HEK293 (cell line): ENCODE measurements at regions not wholly inside any gene's neighbourhood (a gene's known extent, or its start where the extent isn't known, plus 50 kb on each side); places are given as distances from the start of the nearest gene placed in this dataset.

ENCODE experiments used
- CTCF ChIA-PET: fragments of 350-600 bp; formaldehyde crosslinking; extraction: SDS; loops from one replicate; lab custom pipeline; 2021; ENCODE audit warnings: antibody characterized with exemption; lab: Yijun Ruan, JAX
- POLR2A ChIA-PET: fragments of 300-600 bp; formaldehyde crosslinking; extraction: SDS; loops from one replicate; lab custom pipeline; 2020; ENCODE audit warnings: antibody characterized with exemption, inconsistent platforms; lab: Yijun Ruan, JAX
- H3K27ac ChIP-seq: fragments of 200-500 bp; sonication (Bioruptor generic); 2 replicates; pipeline ENCODE4 v1.5.1; 2014; ENCODE audit warnings: low read depth, low read length, control low read depth, inconsistent platforms; ENCODE audit errors: extremely low read depth
- H3K36me3 ChIP-seq, 2 experiments: fragments of 200-500 bp in 1 of 2; sonication (Bioruptor generic) in 1 of 2; 1 replicate in 1 of 2; 2 replicates in 1 of 2; pipeline ENCODE4 v1.5.1; 2014 to 2017; ENCODE audit warnings: inconsistent platforms in 2 of 2, low read length in 2 of 2; ENCODE audit not compliant: control insufficient read depth in 2 of 2, insufficient read depth in 1 of 2
- H3K4me1 ChIP-seq: fragments of 200-500 bp; sonication (Bioruptor generic); 2 replicates; pipeline ENCODE4 v1.5.1; 2014; ENCODE audit warnings: mild to moderate bottlenecking, low read length, inconsistent platforms; ENCODE audit not compliant: control insufficient read depth, insufficient read depth
- H3K4me3 ChIP-seq: 2 replicates; pipeline ENCODE4 v1.5.1; 2011; ENCODE audit warnings: low read depth, mild to moderate bottlenecking, control low read depth, low read length, moderate library complexity
- H3K9me3 ChIP-seq: fragments of 200-500 bp; sonication (Bioruptor generic); 2 replicates; pipeline ENCODE4 v1.5.1; 2014; ENCODE audit warnings: low read depth, low read length, inconsistent platforms; ENCODE audit not compliant: control insufficient read depth, insufficient read depth
- CTCF ChIP-seq: fragments of 450-650 bp; formaldehyde crosslinking; IDR thresholded peaks from 2 replicates; pipeline ENCODE4 v1.5.1; 2016; ENCODE audit warnings: missing biosample characterization, missing genetic modification characterization
- EGR2 ChIP-seq: fragments of 450-650 bp; formaldehyde crosslinking; IDR thresholded peaks from 2 replicates; pipeline ENCODE4 v1.5.1; 2016; ENCODE audit warnings: low read depth, missing biosample characterization, missing genetic modification characterization
- GLI4 ChIP-seq: fragments of 450-650 bp; formaldehyde crosslinking; IDR thresholded peaks from 2 replicates; pipeline ENCODE4 v1.5.1; 2016; ENCODE audit warnings: missing biosample characterization, missing genetic modification characterization
- HOXC10 ChIP-seq: sonication (generic); formaldehyde crosslinking; IDR thresholded peaks from 2 replicates; pipeline ENCODE4 v1.8.1; 2023; ENCODE audit warnings: mild to moderate bottlenecking, missing genetic modification reagents
- IKZF3 ChIP-seq: fragments of 450-650 bp; IDR thresholded peaks from 2 replicates; pipeline ENCODE4 v1.5.0; 2018; ENCODE audit warnings: missing biosample characterization, mild to moderate bottlenecking, missing genetic modification characterization, moderate library complexity
- MYNN ChIP-seq: fragments of 450-650 bp; formaldehyde crosslinking; IDR thresholded peaks from 2 replicates; pipeline ENCODE4 v1.5.1; 2016; ENCODE audit warnings: missing biosample characterization, missing genetic modification characterization, borderline replicate concordance
- PRDM6 ChIP-seq: fragments of 450-650 bp; formaldehyde crosslinking; IDR thresholded peaks from 2 replicates; pipeline ENCODE4 v1.5.1; 2017; ENCODE audit warnings: missing biosample characterization, missing genetic modification characterization
- SALL2 ChIP-seq: fragments of 450-650 bp; formaldehyde crosslinking; IDR thresholded peaks from 2 replicates; pipeline ENCODE4 v1.5.0; 2017; ENCODE audit warnings: missing biosample characterization, mild to moderate bottlenecking, missing genetic modification characterization, borderline replicate concordance
- YY2 ChIP-seq: fragments of 450-650 bp; formaldehyde crosslinking; IDR thresholded peaks from 2 replicates; pipeline ENCODE4 v1.5.1; 2016; ENCODE audit warnings: missing biosample characterization, missing genetic modification characterization
- ZBTB48 ChIP-seq: fragments of 450-650 bp; formaldehyde crosslinking; IDR thresholded peaks from 2 replicates; pipeline ENCODE4 v1.5.1; 2016; ENCODE audit warnings: missing biosample characterization, missing genetic modification characterization
- ZBTB7A ChIP-seq: fragments of 450-650 bp; formaldehyde crosslinking; IDR thresholded peaks from 2 replicates; pipeline ENCODE4 v1.5.1; 2016; ENCODE audit warnings: low read depth, missing biosample characterization, missing genetic modification characterization
- ZFHX2 ChIP-seq: fragments of 450-650 bp; formaldehyde crosslinking; conservative IDR thresholded peaks from 2 replicates; pipeline ENCODE4 v1.5.1; 2016; ENCODE audit warnings: missing biosample characterization, missing genetic modification characterization
- ZFP3 ChIP-seq: fragments of 450-650 bp; formaldehyde crosslinking; IDR thresholded peaks from 2 replicates; pipeline ENCODE4 v1.5.1; 2016; ENCODE audit warnings: low read depth, missing biosample characterization, missing genetic modification characterization
- ZNF140 ChIP-seq: fragments of 450-650 bp; formaldehyde crosslinking; IDR thresholded peaks from 2 replicates; pipeline ENCODE4 v1.5.1; 2016; ENCODE audit warnings: missing biosample characterization, missing genetic modification characterization
- ZNF155 ChIP-seq: fragments of 450-650 bp; formaldehyde crosslinking; IDR thresholded peaks from 2 replicates; pipeline ENCODE4 v1.5.1; 2016; ENCODE audit warnings: missing biosample characterization, missing genetic modification characterization
- ZNF16 ChIP-seq: fragments of 450-650 bp; formaldehyde crosslinking; IDR thresholded peaks from 2 replicates; pipeline ENCODE4 v1.5.1; 2016; ENCODE audit warnings: low read depth, missing biosample characterization, missing genetic modification characterization
- ZNF324 ChIP-seq: fragments of 450-650 bp; formaldehyde crosslinking; IDR thresholded peaks from 2 replicates; pipeline ENCODE4 v1.5.1; 2016; ENCODE audit warnings: missing biosample characterization, missing genetic modification characterization
- ZNF549 ChIP-seq: fragments of 450-650 bp; IDR thresholded peaks from 2 replicates; pipeline ENCODE4 v1.5.1; 2018; ENCODE audit warnings: missing biosample characterization, missing genetic modification characterization, mild to moderate bottlenecking, inconsistent platforms, moderate library complexity
- ZNF596 ChIP-seq: fragments of 450-650 bp; IDR thresholded peaks from 2 replicates; pipeline ENCODE4 v1.5.0; 2018; ENCODE audit warnings: missing biosample characterization, mild to moderate bottlenecking, missing genetic modification characterization, moderate library complexity
- ZNF639 ChIP-seq: fragments of 450-650 bp; formaldehyde crosslinking; IDR thresholded peaks from 2 replicates; pipeline ENCODE4 v1.5.1; 2016; ENCODE audit warnings: missing biosample characterization, missing genetic modification characterization
- TF ChIP-seq, protein P1 (sequence below): fragments of 450-650 bp; formaldehyde crosslinking; IDR thresholded peaks from 2 replicates; pipeline ENCODE4 v1.5.1; 2016; ENCODE audit warnings: missing biosample characterization, missing genetic modification characterization
- TF ChIP-seq, protein P2 (sequence below): fragments of 450-650 bp; formaldehyde crosslinking; IDR thresholded peaks from 2 replicates; pipeline ENCODE4 v1.5.1; 2016; ENCODE audit warnings: missing biosample characterization, missing genetic modification characterization
- TF ChIP-seq, protein P3 (sequence below): fragments of 450-650 bp; formaldehyde crosslinking; conservative IDR thresholded peaks from 2 replicates; pipeline ENCODE4 v1.5.1; 2016; ENCODE audit warnings: low read depth, missing biosample characterization, missing genetic modification characterization

GRCh38 chr5:115685490-115685889 is 59.7 kb upstream of the TMED7 start (continued):
- no peak for TF ChIP-seq ZNF155
- TF ChIP-seq ZNF596 (tag by site-specific recombination), result no peak
- no peak for TF ChIP-seq EGR2
- TF ChIP-seq, all 188 proteins: peak for 0

GRCh38 chr5:115684513-115685037 is 58.7 kb upstream of the TMED7 start:
- CTCF ChIA-PET, result no interaction called here
- H3K27ac ChIP-seq, result no peak overlapping the region
- POLR2A ChIA-PET, result no interaction called here
- no peak for TF ChIP-seq ZFP3 (tag by site-specific recombination)
- TF ChIP-seq SALL2, result no peak
- TF ChIP-seq ZNF324, result no peak
- TF ChIP-seq, protein P1, sequence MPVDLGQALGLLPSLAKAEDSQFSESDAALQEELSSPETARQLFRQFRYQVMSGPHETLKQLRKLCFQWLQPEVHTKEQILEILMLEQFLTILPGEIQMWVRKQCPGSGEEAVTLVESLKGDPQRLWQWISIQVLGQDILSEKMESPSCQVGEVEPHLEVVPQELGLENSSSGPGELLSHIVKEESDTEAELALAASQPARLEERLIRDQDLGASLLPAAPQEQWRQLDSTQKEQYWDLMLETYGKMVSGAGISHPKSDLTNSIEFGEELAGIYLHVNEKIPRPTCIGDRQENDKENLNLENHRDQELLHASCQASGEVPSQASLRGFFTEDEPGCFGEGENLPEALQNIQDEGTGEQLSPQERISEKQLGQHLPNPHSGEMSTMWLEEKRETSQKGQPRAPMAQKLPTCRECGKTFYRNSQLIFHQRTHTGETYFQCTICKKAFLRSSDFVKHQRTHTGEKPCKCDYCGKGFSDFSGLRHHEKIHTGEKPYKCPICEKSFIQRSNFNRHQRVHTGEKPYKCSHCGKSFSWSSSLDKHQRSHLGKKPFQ (tag by site-specific recombination), result no peak
- no peak for TF ChIP-seq GLI4
- no peak for TF ChIP-seq MYNN (tag by site-specific recombination)
- TF ChIP-seq ZNF639 (tag by site-specific recombination), result no peak
- TF ChIP-seq, protein P2, sequence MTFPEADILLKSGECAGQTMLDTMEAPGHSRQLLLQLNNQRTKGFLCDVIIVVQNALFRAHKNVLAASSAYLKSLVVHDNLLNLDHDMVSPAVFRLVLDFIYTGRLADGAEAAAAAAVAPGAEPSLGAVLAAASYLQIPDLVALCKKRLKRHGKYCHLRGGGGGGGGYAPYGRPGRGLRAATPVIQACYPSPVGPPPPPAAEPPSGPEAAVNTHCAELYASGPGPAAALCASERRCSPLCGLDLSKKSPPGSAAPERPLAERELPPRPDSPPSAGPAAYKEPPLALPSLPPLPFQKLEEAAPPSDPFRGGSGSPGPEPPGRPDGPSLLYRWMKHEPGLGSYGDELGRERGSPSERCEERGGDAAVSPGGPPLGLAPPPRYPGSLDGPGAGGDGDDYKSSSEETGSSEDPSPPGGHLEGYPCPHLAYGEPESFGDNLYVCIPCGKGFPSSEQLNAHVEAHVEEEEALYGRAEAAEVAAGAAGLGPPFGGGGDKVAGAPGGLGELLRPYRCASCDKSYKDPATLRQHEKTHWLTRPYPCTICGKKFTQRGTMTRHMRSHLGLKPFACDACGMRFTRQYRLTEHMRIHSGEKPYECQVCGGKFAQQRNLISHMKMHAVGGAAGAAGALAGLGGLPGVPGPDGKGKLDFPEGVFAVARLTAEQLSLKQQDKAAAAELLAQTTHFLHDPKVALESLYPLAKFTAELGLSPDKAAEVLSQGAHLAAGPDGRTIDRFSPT (tag by site-specific recombination), result no peak
- no peak for TF ChIP-seq ZNF596 (tag by site-specific recombination)
- TF ChIP-seq YY2, result no peak
- TF ChIP-seq IKZF3, result no peak
- TF ChIP-seq, protein P3, sequence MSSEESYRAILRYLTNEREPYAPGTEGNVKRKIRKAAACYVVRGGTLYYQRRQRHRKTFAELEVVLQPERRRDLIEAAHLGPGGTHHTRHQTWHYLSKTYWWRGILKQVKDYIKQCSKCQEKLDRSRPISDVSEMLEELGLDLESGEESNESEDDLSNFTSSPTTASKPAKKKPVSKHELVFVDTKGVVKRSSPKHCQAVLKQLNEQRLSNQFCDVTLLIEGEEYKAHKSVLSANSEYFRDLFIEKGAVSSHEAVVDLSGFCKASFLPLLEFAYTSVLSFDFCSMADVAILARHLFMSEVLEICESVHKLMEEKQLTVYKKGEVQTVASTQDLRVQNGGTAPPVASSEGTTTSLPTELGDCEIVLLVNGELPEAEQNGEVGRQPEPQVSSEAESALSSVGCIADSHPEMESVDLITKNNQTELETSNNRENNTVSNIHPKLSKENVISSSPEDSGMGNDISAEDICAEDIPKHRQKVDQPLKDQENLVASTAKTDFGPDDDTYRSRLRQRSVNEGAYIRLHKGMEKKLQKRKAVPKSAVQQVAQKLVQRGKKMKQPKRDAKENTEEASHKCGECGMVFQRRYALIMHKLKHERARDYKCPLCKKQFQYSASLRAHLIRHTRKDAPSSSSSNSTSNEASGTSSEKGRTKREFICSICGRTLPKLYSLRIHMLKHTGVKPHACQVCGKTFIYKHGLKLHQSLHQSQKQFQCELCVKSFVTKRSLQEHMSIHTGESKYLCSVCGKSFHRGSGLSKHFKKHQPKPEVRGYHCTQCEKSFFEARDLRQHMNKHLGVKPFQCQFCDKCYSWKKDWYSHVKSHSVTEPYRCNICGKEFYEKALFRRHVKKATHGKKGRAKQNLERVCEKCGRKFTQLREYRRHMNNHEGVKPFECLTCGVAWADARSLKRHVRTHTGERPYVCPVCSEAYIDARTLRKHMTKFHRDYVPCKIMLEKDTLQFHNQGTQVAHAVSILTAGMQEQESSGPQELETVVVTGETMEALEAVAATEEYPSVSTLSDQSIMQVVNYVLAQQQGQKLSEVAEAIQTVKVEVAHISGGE (tag by site-specific recombination), result no peak
- no peaks in the 10 kb centered on the region for H3K4me1 ChIP-seq
- H3K4me3 ChIP-seq, result no peak overlapping the region
- H3K36me3 ChIP-seq, result no peaks in the 10 kb centered on the region
- no peaks in the 10 kb centered on the region for H3K9me3 ChIP-seq

- ChIA-PET POLR2A (no interaction called here), CTCF (interaction anchor here (1.0 kb wide), 1 partner anchor 385 kb away, joined by 5 read pairs; no protein-coding TSS in a partner anchor)
- no peak overlapping the region for H3K4me3 ChIP-seq
- H3K9me3 ChIP-seq, result no peaks in the 10 kb centered on the region
- H3K36me3 ChIP-seq, result no peaks in the 10 kb centered on the region
- H3K27ac ChIP-seq, result no peak overlapping the region
- H3K4me1 ChIP-seq, result no peaks in the 10 kb centered on the region
- TF ChIP-seq ZNF16 (tag by site-specific recombination) (no peak), PRDM6 (tag by site-specific recombination) (no peak), ZBTB48 (tag by site-specific recombination) (no peak), ZBTB7A (tag by site-specific recombination) (no peak), CTCF (tag by site-specific recombination) (no peak), GLI4 (no peak), ZFHX2 (no peak), ZNF549 (tag by site-specific recombination) (no peak), HOXC10 (CRISPR knock-in tag) (no peak), ZNF140 (tag by site-specific recombination) (no peak)
These were observed 57.2 kb upstream of the TMED7 start for GRCh38 chr5:115683081-115683480.
